DND-41 (cell line): ENCODE measurements at regions not wholly inside any gene's neighbourhood (a gene's known extent, or its start where the extent isn't known, plus 50 kb on each side); places are given as distances from the start of the nearest gene placed in this dataset.

ENCODE experiments used
- EZH2 ChIP-seq: IDR thresholded peaks from 3 replicates; pipeline ENCODE4 v1.6.1; 2012; ENCODE audit warnings: borderline replicate concordance, low read depth, mild to moderate bottlenecking, moderate library complexity, low read length, inconsistent platforms; ENCODE audit not compliant: severe bottlenecking
- TF ChIP-seq, protein P1 (sequence below): IDR thresholded peaks from 2 replicates; pipeline ENCODE4 v1.5.1; 2012; ENCODE audit warnings: borderline replicate concordance, low read length, moderate library complexity, mild to moderate bottlenecking; ENCODE audit not compliant: poor library complexity, severe bottlenecking; ENCODE audit errors: extremely low read depth

- TF ChIP-seq, protein P1, sequence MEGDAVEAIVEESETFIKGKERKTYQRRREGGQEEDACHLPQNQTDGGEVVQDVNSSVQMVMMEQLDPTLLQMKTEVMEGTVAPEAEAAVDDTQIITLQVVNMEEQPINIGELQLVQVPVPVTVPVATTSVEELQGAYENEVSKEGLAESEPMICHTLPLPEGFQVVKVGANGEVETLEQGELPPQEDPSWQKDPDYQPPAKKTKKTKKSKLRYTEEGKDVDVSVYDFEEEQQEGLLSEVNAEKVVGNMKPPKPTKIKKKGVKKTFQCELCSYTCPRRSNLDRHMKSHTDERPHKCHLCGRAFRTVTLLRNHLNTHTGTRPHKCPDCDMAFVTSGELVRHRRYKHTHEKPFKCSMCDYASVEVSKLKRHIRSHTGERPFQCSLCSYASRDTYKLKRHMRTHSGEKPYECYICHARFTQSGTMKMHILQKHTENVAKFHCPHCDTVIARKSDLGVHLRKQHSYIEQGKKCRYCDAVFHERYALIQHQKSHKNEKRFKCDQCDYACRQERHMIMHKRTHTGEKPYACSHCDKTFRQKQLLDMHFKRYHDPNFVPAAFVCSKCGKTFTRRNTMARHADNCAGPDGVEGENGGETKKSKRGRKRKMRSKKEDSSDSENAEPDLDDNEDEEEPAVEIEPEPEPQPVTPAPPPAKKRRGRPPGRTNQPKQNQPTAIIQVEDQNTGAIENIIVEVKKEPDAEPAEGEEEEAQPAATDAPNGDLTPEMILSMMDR: no peak
- no peak for TF ChIP-seq EZH2
Observed at GRCh38 chr13:74696148-74696922, 562.1 kb upstream of the KLF12 start.
